Keratinocyte (primary cell): ENCODE measurements at regions not wholly inside any gene's neighbourhood (a gene's known extent, or its start where the extent isn't known, plus 50 kb on each side); places are given as distances from the start of the nearest gene placed in this dataset.

ENCODE experiments used
- DNase-seq: peaks from one replicate; pipeline ENCODE4 v3.0.0-alpha.2; 2011; ENCODE audit warnings: low read depth, missing footprints, low spot score
- FAIRE-seq: peaks from 2 replicates; lab custom pipeline; 2011; peaks lifted over from hg19 to GRCh38; lab: Jason Lieb, UNC
- H2AFZ ChIP-seq: 2 replicates; pipeline ENCODE4 v1.6.0; 2012; ENCODE audit warnings: low read length, control low read depth, inconsistent platforms; ENCODE audit not compliant: control insufficient read depth
- H3K27ac ChIP-seq: 2 replicates; pipeline ENCODE4 v1.5.1; 2011; ENCODE audit warnings: low read length; ENCODE audit not compliant: control insufficient read depth, insufficient read depth
- H3K27me3 ChIP-seq: 3 replicates; pipeline ENCODE4 v1.6.0; 2011; ENCODE audit warnings: low read length; ENCODE audit not compliant: control insufficient read depth, insufficient read depth; ENCODE audit errors: extremely low read depth
- H3K36me3 ChIP-seq, 2 experiments: 2 replicates in 1 of 2; 3 replicates in 1 of 2; pipeline ENCODE4 v1.5.1; 2011; ENCODE audit warnings: low read length in 2 of 2, mild to moderate bottlenecking in 1 of 2; ENCODE audit not compliant: control insufficient read depth in 2 of 2, insufficient read depth in 2 of 2; ENCODE audit errors: extremely low read depth in 1 of 2
- H3K4me1 ChIP-seq: 3 replicates; pipeline ENCODE4 v1.5.1; 2011; ENCODE audit warnings: low read length; ENCODE audit not compliant: control insufficient read depth, insufficient read depth; ENCODE audit errors: extremely low read depth
- H3K4me2 ChIP-seq: 3 replicates; pipeline ENCODE4 v1.6.0; 2011; ENCODE audit warnings: low read depth, low read length; ENCODE audit not compliant: control insufficient read depth, insufficient read depth; ENCODE audit errors: extremely low read depth
- H3K4me3 ChIP-seq, 3 experiments: fragments of 200-600 bp in 1 of 3; sonication (generic) in 1 of 3; 2 replicates in 2 of 3; 3 replicates in 1 of 3; pipeline ENCODE4 v1.5.1; 2011 to 2016; ENCODE audit warnings: low read length in 3 of 3, mild to moderate bottlenecking in 3 of 3, control low read depth in 2 of 3, inconsistent platforms in 1 of 3, low read depth in 1 of 3, mixed read lengths in 1 of 3, mixed run types in 1 of 3, moderate library complexity in 1 of 3; ENCODE audit not compliant: control insufficient read depth in 2 of 3, insufficient read depth in 2 of 3; ENCODE audit errors: extremely low read depth in 1 of 3
- H3K79me2 ChIP-seq: 2 replicates; pipeline ENCODE4 v1.6.0; 2012; ENCODE audit warnings: low read length; ENCODE audit not compliant: control insufficient read depth, insufficient read depth
- H3K9ac ChIP-seq: 3 replicates; pipeline ENCODE4 v1.6.0; 2011; ENCODE audit warnings: low read length; ENCODE audit not compliant: control insufficient read depth, insufficient read depth; ENCODE audit errors: extremely low read depth
- H3K9me1 ChIP-seq: 3 replicates; pipeline ENCODE4 v1.6.0; 2011; ENCODE audit warnings: low read length; ENCODE audit not compliant: control insufficient read depth, insufficient read depth; ENCODE audit errors: extremely low read depth
- H3K9me3 ChIP-seq: 2 replicates; pipeline ENCODE4 v1.5.1; 2012; ENCODE audit warnings: low read depth, low read length; ENCODE audit not compliant: control insufficient read depth
- H4K20me1 ChIP-seq: 3 replicates; pipeline ENCODE4 v1.6.0; 2011; ENCODE audit warnings: low read length; ENCODE audit not compliant: control insufficient read depth, insufficient read depth; ENCODE audit errors: extremely low read depth
- EZH2 ChIP-seq: IDR thresholded peaks from one replicate; pipeline ENCODE4 v1.6.1; 2012; ENCODE audit warnings: inconsistent platforms, mild to moderate bottlenecking, low read length, moderate library complexity
- dilution Hi-C: fragments of 300-500 bp; cut with MboI; formaldehyde crosslinking; loops from one replicate; pipeline ENCODE4 v1.7.0; 2020; ENCODE audit warnings: low sequenced_read_pairs; ENCODE audit not compliant: extremely low pct_ligation_motif_present
- TF ChIP-seq, protein P1 (sequence below), 3 experiments: IDR thresholded peaks in 1 of 3; conservative IDR thresholded peaks in 1 of 3; optimal IDR thresholded peaks in 1 of 3; 2 replicates in 2 of 3; 3 replicates in 1 of 3; pipeline versions ENCODE3 to v1.5.1; 2011; ENCODE audit warnings: low read length in 3 of 3, mild to moderate bottlenecking in 3 of 3, moderate library complexity in 2 of 3, control low read depth in 1 of 3, inconsistent platforms in 1 of 3; ENCODE audit not compliant: insufficient read depth in 2 of 3; ENCODE audit errors: extremely low read depth in 1 of 3

DNA sequence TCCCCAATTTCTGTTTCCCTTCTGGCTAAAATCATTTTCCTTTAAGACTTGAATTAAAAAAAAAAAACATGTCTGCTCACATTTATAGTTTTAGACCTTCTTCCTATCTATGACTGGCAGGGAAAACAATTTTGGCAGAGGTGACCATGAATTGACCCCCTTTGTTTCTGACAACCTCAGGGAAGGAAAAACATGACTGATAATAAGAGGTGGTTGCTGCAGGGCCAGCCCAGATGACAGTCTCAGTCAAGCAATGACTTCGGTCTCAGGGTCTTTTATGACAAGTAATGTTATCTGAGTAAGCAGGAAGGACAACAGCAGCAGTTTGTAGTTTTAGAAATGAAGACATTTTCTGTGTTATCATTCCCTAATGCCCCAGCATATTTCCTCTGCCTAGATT, 430.9 kb downstream of the LRIG3 start:
- H3K79me2 ChIP-seq = no peaks in the 10 kb centered on the region
- H2AFZ ChIP-seq = no peak overlapping the region
- no peaks in the 10 kb centered on the region for H3K27me3 ChIP-seq
- no peaks in the 10 kb centered on the region for H3K9me1 ChIP-seq
- dilution Hi-C loops = no loop called here
- H3K4me2 ChIP-seq = no peak overlapping the region
- no peak overlapping the region for H3K9ac ChIP-seq
- no peaks in the 10 kb centered on the region for H3K4me1 ChIP-seq
- FAIRE-seq = peak; percentile 58
- no peak overlapping the region for H3K4me3 ChIP-seq
- H3K27ac ChIP-seq = no peak overlapping the region
- H3K9me3 ChIP-seq = no peaks in the 10 kb centered on the region
- no peaks in the 10 kb centered on the region for H3K36me3 ChIP-seq
- no peak for DNase-seq
- no peaks in the 10 kb centered on the region for H4K20me1 ChIP-seq
- TF ChIP-seq, protein P1, sequence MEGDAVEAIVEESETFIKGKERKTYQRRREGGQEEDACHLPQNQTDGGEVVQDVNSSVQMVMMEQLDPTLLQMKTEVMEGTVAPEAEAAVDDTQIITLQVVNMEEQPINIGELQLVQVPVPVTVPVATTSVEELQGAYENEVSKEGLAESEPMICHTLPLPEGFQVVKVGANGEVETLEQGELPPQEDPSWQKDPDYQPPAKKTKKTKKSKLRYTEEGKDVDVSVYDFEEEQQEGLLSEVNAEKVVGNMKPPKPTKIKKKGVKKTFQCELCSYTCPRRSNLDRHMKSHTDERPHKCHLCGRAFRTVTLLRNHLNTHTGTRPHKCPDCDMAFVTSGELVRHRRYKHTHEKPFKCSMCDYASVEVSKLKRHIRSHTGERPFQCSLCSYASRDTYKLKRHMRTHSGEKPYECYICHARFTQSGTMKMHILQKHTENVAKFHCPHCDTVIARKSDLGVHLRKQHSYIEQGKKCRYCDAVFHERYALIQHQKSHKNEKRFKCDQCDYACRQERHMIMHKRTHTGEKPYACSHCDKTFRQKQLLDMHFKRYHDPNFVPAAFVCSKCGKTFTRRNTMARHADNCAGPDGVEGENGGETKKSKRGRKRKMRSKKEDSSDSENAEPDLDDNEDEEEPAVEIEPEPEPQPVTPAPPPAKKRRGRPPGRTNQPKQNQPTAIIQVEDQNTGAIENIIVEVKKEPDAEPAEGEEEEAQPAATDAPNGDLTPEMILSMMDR (optimal IDR thresholded peaks at IDR 0.05 in 1 of 3, IDR thresholded peaks at IDR 0.05 in 1 of 3, conservative IDR thresholded peaks at IDR 0.05 in 1 of 3; ENCODE audit: extremely low read depth in 1 of 3, insufficient read depth in 2 of 3, low read length in 3 of 3) = no peak

DNA sequence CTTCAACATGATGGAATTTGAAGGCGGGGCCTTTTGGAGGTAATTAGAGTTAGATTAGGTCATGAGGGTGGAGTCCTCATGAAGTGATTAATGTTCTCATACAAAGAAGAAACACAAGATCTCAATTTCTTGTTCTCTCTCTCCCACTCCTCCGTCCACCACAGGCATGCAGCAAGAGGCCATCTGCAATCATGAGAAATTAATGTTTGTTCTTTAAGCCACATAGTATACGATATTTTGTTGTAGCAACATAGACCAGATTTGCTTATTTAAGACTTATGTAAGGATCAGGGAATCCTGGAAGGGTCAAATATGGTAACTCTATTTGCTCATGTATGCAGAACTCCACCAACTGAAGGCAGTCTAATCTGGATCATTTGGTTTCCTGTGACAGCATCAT, 429.0 kb downstream of the LRIG3 start:
- Histone ChIP-seq H3K9ac (no peak overlapping the region), H3K36me3 (no peaks in the 10 kb centered on the region), H2AFZ (no peak overlapping the region), H3K9me3 (no peaks in the 10 kb centered on the region), H3K4me1 (no peaks in the 10 kb centered on the region), H3K27ac (no peak overlapping the region), H3K4me2 (no peak overlapping the region), H3K9me1 (no peaks in the 10 kb centered on the region), H4K20me1 (no peaks in the 10 kb centered on the region), H3K27me3 (no peaks in the 10 kb centered on the region), H3K79me2 (no peaks in the 10 kb centered on the region), H3K4me3 (no peak overlapping the region)
- DNase-seq (no peak), FAIRE-seq (no peak)
- dilution Hi-C loops = no loop called here
- TF ChIP-seq, protein P1 (optimal IDR thresholded peaks at IDR 0.05 in 1 of 3, IDR thresholded peaks at IDR 0.05 in 1 of 3, conservative IDR thresholded peaks at IDR 0.05 in 1 of 3; ENCODE audit: extremely low read depth in 1 of 3, insufficient read depth in 2 of 3, low read length in 3 of 3) = no peak
- no peak for TF ChIP-seq EZH2
